Calu3 (cell line): ENCODE measurements at regions not wholly inside any gene's neighbourhood (a gene's known extent, or its start where the extent isn't known, plus 50 kb on each side); places are given as distances from the start of the nearest gene placed in this dataset.

Source experiments
- BruUV-seq: library from RNA; stranded (reverse); fragments of 400-500 nt; replicated peaks from 2 replicates; lab custom pipeline; 2021; lab: Mats Ljungman, UMichigan
- CTCF ChIA-PET: fragments of 300-600 bp; sonication (Branson Sonifier 250); formaldehyde crosslinking; loops from one replicate; lab custom pipeline; 2022; ENCODE audit warnings: antibody characterized with exemption; lab: Charles Lee
- DNase-seq: peaks from one replicate; pipeline ENCODE4 v3.0.0; 2022
- H3K27ac Mint-ChIP-seq: one replicate; pipeline ENCODE4 v1.8.0; 2022; ENCODE audit warnings: mixed read lengths; ENCODE audit not compliant: unreplicated experiment
- H3K27me3 Mint-ChIP-seq: one replicate; pipeline ENCODE4 v1.8.0; 2022; ENCODE audit warnings: mixed read lengths; ENCODE audit not compliant: unreplicated experiment
- H3K36me3 Mint-ChIP-seq: one replicate; pipeline ENCODE4 v1.8.0; 2022; ENCODE audit warnings: mild to moderate bottlenecking, moderate library complexity, mixed read lengths; ENCODE audit not compliant: insufficient read depth, unreplicated experiment
- H3K4me1 Mint-ChIP-seq: one replicate; pipeline ENCODE4 v1.8.0; 2022; ENCODE audit warnings: mild to moderate bottlenecking, low read depth, mixed read lengths; ENCODE audit not compliant: unreplicated experiment
- H3K4me3 Mint-ChIP-seq: one replicate; pipeline ENCODE4 v1.8.0; 2022; ENCODE audit warnings: mild to moderate bottlenecking, low read depth, moderate library complexity, mixed read lengths; ENCODE audit not compliant: unreplicated experiment
- H3K9me3 Mint-ChIP-seq: one replicate; pipeline ENCODE4 v1.8.0; 2022; ENCODE audit warnings: low read depth, mixed read lengths; ENCODE audit not compliant: unreplicated experiment
- intact Hi-C: fragments of 100-400 bp; cut with micrococcal nuclease; formaldehyde crosslinking; loops from one replicate; pipeline ENCODE4 v1.10.0; 2022; ENCODE audit not compliant: unreplicated experiment
- TF ChIP-seq, protein P1 (sequence below): fragments of 200-600 bp; IDR thresholded peaks from one replicate; pipeline ENCODE4 v1.8.0; 2022; ENCODE audit warnings: antibody characterized with exemption; ENCODE audit not compliant: unreplicated experiment

DNA sequence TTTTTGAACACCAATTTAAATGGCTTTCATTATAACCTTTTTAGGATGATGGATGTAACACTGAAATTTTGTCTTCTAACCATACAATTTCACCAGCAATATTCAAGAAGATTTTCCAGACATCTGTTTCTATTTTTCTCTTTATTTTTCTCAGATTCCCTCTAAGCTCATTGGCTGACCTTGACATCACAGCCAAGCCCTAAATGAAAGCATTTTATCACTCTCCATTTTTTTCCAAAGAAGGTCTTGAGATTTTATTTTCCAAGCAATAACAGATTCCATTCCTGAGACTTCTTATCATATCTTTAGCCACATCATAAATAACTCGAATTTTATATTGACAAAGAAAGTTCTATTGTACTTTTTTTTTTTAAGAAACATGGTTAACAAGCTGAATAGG is 392.6 kb upstream of the THBS1 start:
- BruUV-seq: no TSS peak
- Mint-ChIP-seq H3K4me3 (no peak overlapping the region), H3K9me3 (no peaks in the 10 kb centered on the region), H3K27ac (no peak overlapping the region), H3K36me3 (no peaks in the 10 kb centered on the region), H3K27me3 (no peaks in the 10 kb centered on the region), H3K4me1 (peaks cover 19% of the 10 kb centered on the region)
- intact Hi-C loops: no loop called here
- no peak for DNase-seq
- CTCF ChIA-PET: interaction anchor here (0.7 to 1.3 kb wide), 3 partner anchors 23 to 684 kb away, joined by 3 to 4 read pairs (median 3); no protein-coding TSS in a partner anchor
- TF ChIP-seq, protein P1, sequence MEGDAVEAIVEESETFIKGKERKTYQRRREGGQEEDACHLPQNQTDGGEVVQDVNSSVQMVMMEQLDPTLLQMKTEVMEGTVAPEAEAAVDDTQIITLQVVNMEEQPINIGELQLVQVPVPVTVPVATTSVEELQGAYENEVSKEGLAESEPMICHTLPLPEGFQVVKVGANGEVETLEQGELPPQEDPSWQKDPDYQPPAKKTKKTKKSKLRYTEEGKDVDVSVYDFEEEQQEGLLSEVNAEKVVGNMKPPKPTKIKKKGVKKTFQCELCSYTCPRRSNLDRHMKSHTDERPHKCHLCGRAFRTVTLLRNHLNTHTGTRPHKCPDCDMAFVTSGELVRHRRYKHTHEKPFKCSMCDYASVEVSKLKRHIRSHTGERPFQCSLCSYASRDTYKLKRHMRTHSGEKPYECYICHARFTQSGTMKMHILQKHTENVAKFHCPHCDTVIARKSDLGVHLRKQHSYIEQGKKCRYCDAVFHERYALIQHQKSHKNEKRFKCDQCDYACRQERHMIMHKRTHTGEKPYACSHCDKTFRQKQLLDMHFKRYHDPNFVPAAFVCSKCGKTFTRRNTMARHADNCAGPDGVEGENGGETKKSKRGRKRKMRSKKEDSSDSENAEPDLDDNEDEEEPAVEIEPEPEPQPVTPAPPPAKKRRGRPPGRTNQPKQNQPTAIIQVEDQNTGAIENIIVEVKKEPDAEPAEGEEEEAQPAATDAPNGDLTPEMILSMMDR: no peak

DNA sequence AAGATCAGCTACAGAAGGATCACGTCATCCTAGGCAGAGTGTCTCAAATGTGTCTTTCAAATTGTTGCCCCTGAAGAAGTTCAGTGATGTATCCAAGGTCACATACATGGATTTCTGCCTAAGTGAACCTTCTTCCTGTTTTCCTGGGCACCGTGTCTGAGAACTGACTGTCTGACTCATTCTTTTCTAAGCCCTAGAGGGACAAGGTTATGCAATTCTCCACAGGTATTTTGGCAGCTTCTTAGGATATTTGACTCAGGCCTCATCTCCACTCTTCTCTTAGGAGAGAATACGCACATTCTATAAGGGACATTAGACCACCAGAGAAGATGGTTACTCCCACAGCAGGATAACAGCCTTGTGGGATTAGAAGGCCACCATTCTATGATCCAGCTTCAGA is 391.9 kb upstream of the THBS1 start:
- H3K36me3 Mint-ChIP-seq: no peaks in the 10 kb centered on the region
- intact Hi-C loops: no loop called here
- H3K4me3 Mint-ChIP-seq: no peak overlapping the region
- H3K27ac Mint-ChIP-seq: no peak overlapping the region
- no TSS peak for BruUV-seq
- TF ChIP-seq, protein P1: no peak
- no peak for DNase-seq
- peaks cover 19% of the 10 kb centered on the region for H3K4me1 Mint-ChIP-seq
- H3K27me3 Mint-ChIP-seq: no peaks in the 10 kb centered on the region
- CTCF ChIA-PET: interaction anchor here (0.5 to 1.3 kb wide), 3 partner anchors 23 to 384 kb away, joined by 3 to 8 read pairs (median 3); no protein-coding TSS in a partner anchor
- no peaks in the 10 kb centered on the region for H3K9me3 Mint-ChIP-seq

DNA sequence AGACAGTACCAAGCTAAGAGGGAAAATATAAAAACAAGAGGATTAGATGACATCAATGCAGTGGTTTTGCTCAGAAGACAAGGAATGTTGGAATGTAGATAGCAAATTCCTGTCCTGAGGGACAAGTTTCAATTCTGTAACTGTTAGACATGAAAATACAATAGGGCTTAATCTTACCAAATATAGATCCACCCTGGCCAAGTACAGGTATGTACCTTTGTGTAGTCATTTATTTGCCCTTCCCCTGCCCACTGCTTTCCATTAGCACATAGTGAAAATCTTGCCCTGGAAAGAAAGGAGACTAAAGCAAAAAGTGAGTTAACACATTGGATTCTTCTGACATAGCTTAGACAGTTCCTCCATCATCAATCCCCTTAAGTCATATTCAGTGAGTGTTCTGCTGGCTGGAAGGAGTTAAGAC is 389.0 kb upstream of the THBS1 start:
- CTCF ChIA-PET: no interaction called here
- Mint-ChIP-seq H3K27me3 (no peaks in the 10 kb centered on the region), H3K9me3 (no peaks in the 10 kb centered on the region), H3K4me1 (peaks cover 28% of the 10 kb centered on the region), H3K4me3 (no peak overlapping the region), H3K36me3 (peaks cover 5% of the 10 kb centered on the region), H3K27ac (peak overlapping the region; percentile 4)
- TF ChIP-seq, protein P1: no peak
- BruUV-seq: no TSS peak
- no peak for DNase-seq
- intact Hi-C loops: no loop called here

DNA sequence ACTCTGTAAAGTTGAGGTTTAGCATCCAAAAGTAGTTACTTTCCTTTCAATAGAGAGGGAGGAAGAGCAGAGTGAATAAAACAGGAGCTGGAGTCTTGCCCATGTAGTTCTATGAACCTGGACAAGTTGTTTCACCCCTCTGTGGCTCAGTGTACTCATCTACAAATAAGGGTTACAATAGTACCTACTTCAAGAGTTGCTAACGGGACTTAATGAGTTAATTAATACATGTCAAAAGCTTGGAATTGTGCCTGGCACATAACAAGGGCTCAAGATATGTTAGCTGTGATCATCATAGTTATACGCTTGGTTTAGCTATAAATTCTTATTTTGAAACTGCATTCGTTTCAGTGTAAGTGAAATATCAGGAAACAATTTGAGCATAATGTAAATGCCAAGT is 388.5 kb upstream of the THBS1 start:
- Mint-ChIP-seq H3K36me3 (peaks cover 5% of the 10 kb centered on the region), H3K27me3 (no peaks in the 10 kb centered on the region), H3K9me3 (no peaks in the 10 kb centered on the region), H3K4me3 (no peak overlapping the region), H3K27ac (peak overlapping the region; percentile 4), H3K4me1 (peaks cover 28% of the 10 kb centered on the region)
- intact Hi-C loops: no loop called here
- CTCF ChIA-PET: no interaction called here
- TF ChIP-seq, protein P1: no peak
- BruUV-seq: no TSS peak
- DNase-seq: no peak
